Chondrocyte (in vitro differentiated cells): ENCODE measurements at regions not wholly inside any gene's neighbourhood (a gene's known extent, or its start where the extent isn't known, plus 50 kb on each side); places are given as distances from the start of the nearest gene placed in this dataset.

ENCODE experiments used
- DNase-seq: peaks from one replicate; pipeline ENCODE4 v3.0.0; 2021; ENCODE audit warnings: mixed read lengths, low spot score
- H3K27ac Mint-ChIP-seq: one replicate; pipeline ENCODE4 v1.8.0; 2021; ENCODE audit warnings: mild to moderate bottlenecking, moderate library complexity, mixed read lengths; ENCODE audit not compliant: unreplicated experiment
- H3K27me3 Mint-ChIP-seq: 2 replicates; pipeline ENCODE4 v1.8.0; 2021; ENCODE audit warnings: low read depth, mixed read lengths
- H3K36me3 Mint-ChIP-seq: 2 replicates; pipeline ENCODE4 v1.8.0; 2021; ENCODE audit warnings: low read depth, mixed read lengths
- H3K4me1 Mint-ChIP-seq: 2 replicates; pipeline ENCODE4 v1.8.0; 2021; ENCODE audit warnings: low read depth, mild to moderate bottlenecking, mixed read lengths
- H3K4me3 Mint-ChIP-seq: one replicate; pipeline ENCODE4 v1.8.0; 2021; ENCODE audit warnings: mild to moderate bottlenecking, moderate library complexity, mixed read lengths; ENCODE audit not compliant: unreplicated experiment
- H3K9me3 Mint-ChIP-seq: 2 replicates; pipeline ENCODE4 v1.8.0; 2021; ENCODE audit warnings: low read depth, mixed read lengths
- TF ChIP-seq, protein P1 (sequence below): fragments of 200-600 bp; sonication (generic); IDR thresholded peaks from 2 replicates; pipeline ENCODE4 v1.5.0; 2021; ENCODE audit warnings: antibody characterized with exemption, mild to moderate bottlenecking, moderate library complexity

DNA sequence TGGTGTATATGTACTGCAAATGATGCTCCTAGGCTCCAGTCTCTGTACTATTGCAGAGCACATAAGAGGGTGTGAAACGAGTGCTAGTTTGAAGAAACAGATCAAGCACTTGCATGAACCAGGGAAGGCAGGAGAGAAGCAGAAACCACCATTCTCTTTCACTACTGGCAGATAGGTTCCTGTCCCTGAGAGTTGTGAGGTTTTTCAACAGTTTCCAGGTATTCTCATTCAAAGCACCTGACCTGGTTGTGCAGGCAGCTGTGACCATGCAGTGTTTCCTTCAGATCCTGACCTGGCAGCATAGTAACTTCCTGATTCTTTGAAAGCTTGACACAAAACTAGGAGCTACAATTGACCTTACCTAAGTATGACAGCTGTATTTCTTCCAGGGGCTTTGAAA lies 164.9 kb downstream of the UFM1 start:
- H3K27me3 Mint-ChIP-seq = peaks cover 28% of the 10 kb centered on the region
- TF ChIP-seq, protein P1, sequence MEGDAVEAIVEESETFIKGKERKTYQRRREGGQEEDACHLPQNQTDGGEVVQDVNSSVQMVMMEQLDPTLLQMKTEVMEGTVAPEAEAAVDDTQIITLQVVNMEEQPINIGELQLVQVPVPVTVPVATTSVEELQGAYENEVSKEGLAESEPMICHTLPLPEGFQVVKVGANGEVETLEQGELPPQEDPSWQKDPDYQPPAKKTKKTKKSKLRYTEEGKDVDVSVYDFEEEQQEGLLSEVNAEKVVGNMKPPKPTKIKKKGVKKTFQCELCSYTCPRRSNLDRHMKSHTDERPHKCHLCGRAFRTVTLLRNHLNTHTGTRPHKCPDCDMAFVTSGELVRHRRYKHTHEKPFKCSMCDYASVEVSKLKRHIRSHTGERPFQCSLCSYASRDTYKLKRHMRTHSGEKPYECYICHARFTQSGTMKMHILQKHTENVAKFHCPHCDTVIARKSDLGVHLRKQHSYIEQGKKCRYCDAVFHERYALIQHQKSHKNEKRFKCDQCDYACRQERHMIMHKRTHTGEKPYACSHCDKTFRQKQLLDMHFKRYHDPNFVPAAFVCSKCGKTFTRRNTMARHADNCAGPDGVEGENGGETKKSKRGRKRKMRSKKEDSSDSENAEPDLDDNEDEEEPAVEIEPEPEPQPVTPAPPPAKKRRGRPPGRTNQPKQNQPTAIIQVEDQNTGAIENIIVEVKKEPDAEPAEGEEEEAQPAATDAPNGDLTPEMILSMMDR = no peak
- H3K27ac Mint-ChIP-seq = no peak overlapping the region
- H3K36me3 Mint-ChIP-seq = no peaks in the 10 kb centered on the region
- H3K4me1 Mint-ChIP-seq = no peaks in the 10 kb centered on the region
- no peak for DNase-seq
- no peak overlapping the region for H3K4me3 Mint-ChIP-seq
- no peaks in the 10 kb centered on the region for H3K9me3 Mint-ChIP-seq

- no peaks in the 10 kb centered on the region for H3K36me3 Mint-ChIP-seq
- TF ChIP-seq, protein P1 = no peak
- H3K4me1 Mint-ChIP-seq = no peaks in the 10 kb centered on the region
- H3K27me3 Mint-ChIP-seq = peaks cover 37% of the 10 kb centered on the region
- no peak overlapping the region for H3K4me3 Mint-ChIP-seq
- no peaks in the 10 kb centered on the region for H3K9me3 Mint-ChIP-seq
- no peak for DNase-seq
- no peak overlapping the region for H3K27ac Mint-ChIP-seq
Measured at GRCh38 chr13:38518328-38518727, 168.5 kb upstream of the FREM2 start.

DNA sequence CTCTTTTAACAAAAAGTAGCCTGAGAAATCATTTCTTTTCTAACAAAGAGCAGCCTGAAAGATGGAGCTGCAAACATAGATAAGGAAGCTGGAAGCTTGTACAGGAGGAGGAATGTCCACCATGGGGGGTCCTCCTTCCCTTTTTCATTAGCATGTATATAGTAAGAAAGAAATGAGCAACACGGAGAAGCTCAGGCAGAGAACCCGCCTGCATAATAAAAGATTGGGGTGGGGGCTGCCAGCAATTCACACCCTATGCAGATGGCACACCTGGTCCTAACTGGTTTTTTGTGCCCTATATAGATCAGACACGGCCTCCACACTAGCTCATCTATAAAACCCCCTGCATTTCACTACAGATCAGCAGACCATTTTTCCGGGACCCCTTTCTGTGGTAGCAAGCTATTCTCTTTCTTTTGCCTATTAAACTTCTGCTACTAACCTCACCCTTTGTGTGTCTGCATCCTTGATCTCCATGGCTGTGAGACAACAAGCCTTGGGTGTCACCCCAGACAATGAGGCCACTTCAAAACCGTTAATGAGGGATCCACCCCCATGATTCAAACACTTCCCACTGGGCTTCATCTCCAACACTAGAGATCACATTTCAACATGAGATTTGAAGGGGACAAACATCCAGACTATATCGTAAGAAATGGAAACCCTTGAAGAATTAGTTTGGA lies 167.5 kb upstream of the FREM2 start:
- TF ChIP-seq, protein P1 = no peak
- no peak overlapping the region for H3K27ac Mint-ChIP-seq
- no peaks in the 10 kb centered on the region for H3K36me3 Mint-ChIP-seq
- peaks cover 36% of the 10 kb centered on the region for H3K27me3 Mint-ChIP-seq
- no peak for DNase-seq
- H3K4me3 Mint-ChIP-seq = no peak overlapping the region
- H3K9me3 Mint-ChIP-seq = no peaks in the 10 kb centered on the region
- no peaks in the 10 kb centered on the region for H3K4me1 Mint-ChIP-seq

- no peak overlapping the region for H3K4me3 Mint-ChIP-seq
- H3K27ac Mint-ChIP-seq = no peak overlapping the region
- no peaks in the 10 kb centered on the region for H3K4me1 Mint-ChIP-seq
- no peaks in the 10 kb centered on the region for H3K36me3 Mint-ChIP-seq
- no peaks in the 10 kb centered on the region for H3K9me3 Mint-ChIP-seq
- peaks cover 37% of the 10 kb centered on the region for H3K27me3 Mint-ChIP-seq
- no peak for DNase-seq
- TF ChIP-seq, protein P1 = no peak
Measured at GRCh38 chr13:38520041-38520440, 166.8 kb upstream of the FREM2 start.

DNA sequence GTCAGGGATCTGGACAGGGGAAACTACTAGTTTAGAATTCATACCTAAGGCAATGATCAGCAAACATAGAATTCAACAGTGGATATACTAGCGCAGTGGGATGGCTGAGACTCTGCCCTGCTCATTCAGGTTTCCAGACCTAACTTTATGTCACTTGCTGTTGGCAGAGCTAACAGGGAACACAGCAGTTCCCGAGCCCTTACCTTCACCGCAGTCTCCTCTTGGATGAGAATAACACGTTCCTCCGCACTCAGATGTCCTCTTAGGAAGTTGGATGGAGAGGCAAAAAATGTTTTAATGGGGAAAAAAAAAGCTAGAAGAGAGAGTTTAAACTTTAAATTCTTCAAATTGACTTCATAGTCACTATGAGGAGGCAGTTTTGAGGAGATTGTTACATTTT lies 159.7 kb upstream of the FREM2 start:
- DNase-seq = no peak
- no peaks in the 10 kb centered on the region for H3K9me3 Mint-ChIP-seq
- H3K27ac Mint-ChIP-seq = no peak overlapping the region
- TF ChIP-seq, protein P1 = no peak
- no peak overlapping the region for H3K4me3 Mint-ChIP-seq
- H3K27me3 Mint-ChIP-seq = peaks cover 42% of the 10 kb centered on the region
- peaks cover 2% of the 10 kb centered on the region for H3K4me1 Mint-ChIP-seq
- H3K36me3 Mint-ChIP-seq = no peaks in the 10 kb centered on the region
